IPS-18a (cell line): ENCODE measurements at regions not wholly inside any gene's neighbourhood (a gene's known extent, or its start where the extent isn't known, plus 50 kb on each side); places are given as distances from the start of the nearest gene placed in this dataset.

Experiments used
- H3K27ac ChIP-seq: one replicate; pipeline ENCODE4 v1.5.1; 2013; ENCODE audit warnings: low read length
- H3K27me3 ChIP-seq: one replicate; pipeline ENCODE4 v1.6.1; 2013; ENCODE audit warnings: mild to moderate bottlenecking, low read length; ENCODE audit not compliant: control insufficient read depth, insufficient read depth
- H3K36me3 ChIP-seq: one replicate; pipeline ENCODE4 v1.6.1; 2013; ENCODE audit warnings: low read depth, low read length; ENCODE audit not compliant: control insufficient read depth
- H3K4me1 ChIP-seq: one replicate; pipeline ENCODE4 v1.6.1; 2013; ENCODE audit warnings: low read depth, low read length; ENCODE audit not compliant: control insufficient read depth
- H3K4me3 ChIP-seq: one replicate; pipeline ENCODE4 v1.5.1; 2013; ENCODE audit warnings: low read length
- H3K9ac ChIP-seq: one replicate; pipeline ENCODE4 v1.6.1; 2013; ENCODE audit warnings: mild to moderate bottlenecking, low read length, moderate library complexity
- H3K9me3 ChIP-seq: one replicate; pipeline ENCODE4 v1.6.1; 2013; ENCODE audit warnings: low read depth, low read length; ENCODE audit not compliant: control insufficient read depth

DNA sequence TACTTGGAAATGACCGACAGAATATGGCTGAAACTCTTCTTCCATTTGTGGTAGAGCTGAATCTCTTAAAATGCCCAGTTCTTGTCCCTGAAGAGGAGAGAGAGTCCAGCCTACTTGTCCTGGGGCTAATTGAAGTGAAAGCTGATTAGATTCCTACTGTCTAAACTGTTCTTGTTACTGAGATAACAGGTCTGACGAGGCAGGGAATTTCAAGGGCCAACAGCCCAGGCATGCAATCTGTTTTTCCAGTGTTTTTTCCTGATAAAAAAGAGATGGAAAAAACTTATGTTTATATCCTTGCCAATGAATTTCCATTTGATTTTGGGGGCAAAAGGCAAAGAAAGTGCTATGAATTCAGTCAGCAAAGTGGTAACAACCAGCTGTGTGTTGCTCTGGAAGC, 195.5 kb downstream of the ETS1 start:
- no peak overlapping the region for H3K4me3 ChIP-seq
- H3K4me1 ChIP-seq: no peaks in the 10 kb centered on the region
- no peaks in the 10 kb centered on the region for H3K27me3 ChIP-seq
- no peaks in the 10 kb centered on the region for H3K36me3 ChIP-seq
- H3K9ac ChIP-seq: no peak overlapping the region
- H3K27ac ChIP-seq: no peak overlapping the region
- no peaks in the 10 kb centered on the region for H3K9me3 ChIP-seq

DNA sequence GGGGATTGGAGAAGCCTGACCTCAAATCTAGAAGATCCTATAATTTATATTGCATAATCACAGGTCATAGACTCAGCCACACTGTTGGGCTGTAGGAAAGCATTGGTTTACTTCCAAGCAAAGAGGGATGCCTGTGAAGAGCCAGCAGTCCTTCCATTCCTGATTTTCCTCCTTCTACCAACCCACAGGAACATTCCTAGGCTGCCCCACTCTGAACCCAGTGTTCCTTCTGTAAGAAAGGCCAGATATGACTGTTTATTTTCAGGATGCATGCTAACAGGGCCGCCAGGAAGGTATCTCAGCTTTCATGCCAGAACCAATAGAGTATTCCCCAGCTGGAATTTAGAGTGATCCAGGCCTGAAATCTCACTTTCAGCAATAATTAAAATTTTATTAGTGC, 197.1 kb downstream of the ETS1 start:
- Histone ChIP-seq H3K4me3 (no peak overlapping the region), H3K27ac (no peak overlapping the region), H3K36me3 (no peaks in the 10 kb centered on the region), H3K27me3 (no peaks in the 10 kb centered on the region), H3K9me3 (no peaks in the 10 kb centered on the region), H3K4me1 (no peaks in the 10 kb centered on the region), H3K9ac (no peak overlapping the region)

DNA sequence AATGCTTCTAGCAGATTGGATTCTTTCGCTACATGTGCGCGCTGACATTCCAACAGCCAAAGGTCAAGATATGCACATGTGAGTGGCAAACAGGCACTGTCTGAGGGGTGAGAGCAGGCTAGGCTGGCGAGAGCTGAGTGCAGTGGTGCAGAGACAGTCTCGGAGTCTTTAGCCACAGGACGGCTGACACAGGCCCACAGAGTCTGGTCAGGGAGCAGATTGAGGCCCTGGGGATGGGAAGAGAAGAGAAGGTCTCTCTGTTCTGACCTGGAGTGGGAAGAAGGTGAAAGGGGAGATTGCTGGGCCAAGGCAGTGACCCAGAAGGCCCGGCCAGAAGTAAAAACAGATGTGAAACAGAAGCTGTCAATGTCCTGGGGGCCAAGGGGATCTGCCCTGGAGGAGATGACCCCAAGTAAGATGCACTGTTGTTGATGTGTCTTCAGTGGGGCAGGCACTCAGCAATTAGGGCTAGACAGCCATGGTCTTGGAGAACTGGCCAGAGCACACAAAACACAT, 197.8 kb downstream of the ETS1 start:
- Histone ChIP-seq H3K36me3 (no peaks in the 10 kb centered on the region), H3K27me3 (no peaks in the 10 kb centered on the region), H3K27ac (no peak overlapping the region), H3K9me3 (no peaks in the 10 kb centered on the region), H3K4me1 (no peaks in the 10 kb centered on the region), H3K9ac (no peak overlapping the region), H3K4me3 (no peak overlapping the region)

DNA sequence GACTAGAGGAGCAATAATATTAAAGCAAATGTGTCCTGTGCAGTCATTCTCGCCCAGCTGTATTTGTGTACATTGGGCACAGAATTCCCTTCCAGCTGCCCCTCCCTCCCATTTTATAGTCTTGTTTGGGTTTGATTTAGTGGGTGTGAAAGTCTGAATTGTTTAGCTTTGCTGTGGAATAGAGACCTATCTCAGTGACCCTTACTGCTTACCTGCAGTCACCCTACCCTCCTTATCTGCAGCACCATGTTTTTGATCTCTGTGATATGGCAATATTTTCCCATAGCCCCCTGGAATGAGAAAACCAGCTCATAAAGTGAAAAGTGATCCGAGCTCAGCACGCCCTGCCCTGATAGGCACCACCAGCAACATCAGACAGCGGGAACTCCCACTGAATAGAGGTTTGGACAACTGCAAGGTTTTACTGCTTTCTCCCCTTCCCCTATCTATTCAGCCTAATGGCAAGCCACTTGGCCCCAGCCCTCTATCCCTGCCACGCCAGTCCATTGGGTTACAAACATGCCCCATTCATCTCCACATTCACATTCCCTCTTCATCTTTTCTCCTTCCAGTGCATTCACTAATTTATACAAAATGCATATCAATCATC, 199.0 kb downstream of the ETS1 start:
- no peaks in the 10 kb centered on the region for H3K36me3 ChIP-seq
- H3K27ac ChIP-seq: no peak overlapping the region
- no peaks in the 10 kb centered on the region for H3K27me3 ChIP-seq
- no peak overlapping the region for H3K4me3 ChIP-seq
- H3K4me1 ChIP-seq: no peaks in the 10 kb centered on the region
- no peak overlapping the region for H3K9ac ChIP-seq
- H3K9me3 ChIP-seq: no peaks in the 10 kb centered on the region

DNA sequence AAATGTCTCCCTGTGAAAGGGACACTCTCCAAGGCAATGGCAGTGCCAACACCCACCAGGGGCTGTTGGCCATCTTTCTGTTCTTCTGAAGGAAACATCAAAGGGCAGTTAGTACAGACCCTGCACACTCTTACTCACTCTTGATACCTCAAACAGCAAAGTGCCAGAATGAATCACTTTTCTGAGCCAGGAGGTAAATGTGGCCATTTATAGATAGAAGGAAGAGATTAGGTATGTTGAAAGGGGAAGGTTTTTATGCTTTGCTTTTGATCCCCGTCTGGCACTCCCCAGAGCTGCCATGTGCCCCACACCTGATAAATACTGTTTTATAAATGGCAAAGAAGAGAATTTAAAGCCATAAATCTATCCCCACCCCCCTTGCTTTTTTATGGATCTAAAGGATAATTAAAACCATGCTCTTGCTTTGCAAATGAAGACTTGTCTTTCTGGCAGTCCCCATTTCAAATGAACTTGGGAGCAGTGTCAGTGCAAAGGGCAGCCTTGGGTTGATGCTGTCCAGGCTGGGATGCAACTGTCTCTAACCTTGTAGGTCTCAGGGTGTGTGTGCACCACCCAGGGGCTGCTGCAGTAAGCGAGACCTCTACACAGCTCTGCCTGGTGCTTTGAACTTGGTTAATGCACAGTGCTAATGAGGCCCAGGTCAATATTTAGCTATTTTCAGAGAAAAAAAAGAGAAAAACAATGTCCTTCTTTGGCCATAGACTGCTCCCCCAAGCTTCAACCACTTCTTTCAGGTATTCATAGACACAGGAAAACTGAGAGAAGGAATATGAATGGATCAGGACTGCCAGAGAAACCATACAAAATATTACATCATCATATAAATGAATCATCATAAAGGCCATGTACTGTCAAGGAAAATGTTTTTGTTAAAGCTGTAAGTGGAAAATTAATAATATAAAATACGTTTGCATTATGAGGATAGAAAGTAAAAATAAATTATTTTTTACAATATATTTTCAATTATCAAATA, 207.5 kb downstream of the ETS1 start:
- no peaks in the 10 kb centered on the region for H3K27me3 ChIP-seq
- H3K36me3 ChIP-seq: no peaks in the 10 kb centered on the region
- no peak overlapping the region for H3K4me3 ChIP-seq
- H3K4me1 ChIP-seq: peaks cover 2% of the 10 kb centered on the region
- H3K27ac ChIP-seq: no peak overlapping the region
- H3K9me3 ChIP-seq: no peaks in the 10 kb centered on the region
- no peak overlapping the region for H3K9ac ChIP-seq

DNA sequence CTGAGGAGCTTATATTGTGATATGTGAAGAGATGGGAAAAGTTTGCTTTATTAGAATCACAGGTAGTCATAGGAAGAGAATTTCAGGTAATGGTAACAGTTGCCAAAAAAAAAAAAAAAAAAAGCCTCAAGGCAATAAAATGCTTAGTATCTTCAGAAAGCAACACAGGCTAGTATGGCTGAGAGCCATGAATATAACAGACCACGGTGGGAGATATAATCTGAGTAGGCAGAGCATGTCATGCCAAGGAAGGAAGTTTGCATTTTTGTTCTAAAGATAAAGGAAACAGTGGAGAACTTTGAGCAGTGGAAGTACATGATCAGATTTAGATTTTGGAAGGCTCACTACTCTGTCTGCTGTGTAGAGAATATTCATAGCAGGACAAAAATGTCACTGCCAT, 211.4 kb downstream of the ETS1 start:
- Histone ChIP-seq H3K4me3 (no peak overlapping the region), H3K9me3 (no peaks in the 10 kb centered on the region), H3K36me3 (no peaks in the 10 kb centered on the region), H3K27ac (no peak overlapping the region), H3K9ac (no peak overlapping the region), H3K4me1 (no peaks in the 10 kb centered on the region), H3K27me3 (no peaks in the 10 kb centered on the region)

DNA sequence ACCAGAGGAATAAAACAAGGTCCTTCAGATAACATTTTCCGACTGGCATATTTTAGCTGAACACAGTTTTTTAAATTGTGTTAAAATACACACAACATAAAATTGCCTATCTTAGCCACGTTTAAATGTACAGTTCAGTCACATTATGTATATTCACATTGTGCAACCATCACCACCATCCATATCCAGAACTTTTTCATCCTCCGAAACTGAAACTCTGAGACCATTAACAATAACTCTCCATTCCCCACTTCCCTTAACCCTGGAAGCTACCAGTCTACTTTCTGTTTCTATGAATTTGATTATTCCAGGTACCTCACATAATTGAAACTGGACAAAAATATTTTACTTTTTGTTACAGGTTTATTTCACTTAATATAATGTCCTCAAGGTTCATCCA, 213.3 kb downstream of the ETS1 start:
- no peaks in the 10 kb centered on the region for H3K36me3 ChIP-seq

DNA sequence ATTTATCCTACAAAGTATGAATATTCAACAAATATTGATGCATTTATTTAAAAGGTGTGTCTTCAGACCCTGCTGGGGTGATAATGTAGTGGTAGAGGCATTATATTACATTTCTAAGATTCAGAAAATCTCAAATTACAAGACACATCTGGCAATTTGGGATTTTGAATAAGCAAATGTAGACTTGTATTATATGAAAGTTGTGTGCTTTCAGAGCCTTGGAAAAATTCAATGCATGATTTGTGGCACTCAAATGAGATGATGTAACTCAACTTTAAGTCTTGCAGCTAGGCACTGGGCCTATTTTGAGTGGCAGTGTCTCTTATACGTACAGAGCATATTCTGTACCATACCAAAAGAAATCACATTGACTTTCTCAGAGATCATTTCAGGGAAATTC, 214.4 kb downstream of the ETS1 start:
- Histone ChIP-seq H3K27me3 (no peaks in the 10 kb centered on the region), H3K4me3 (no peak overlapping the region), H3K27ac (no peak overlapping the region), H3K36me3 (no peaks in the 10 kb centered on the region), H3K4me1 (no peaks in the 10 kb centered on the region), H3K9me3 (no peaks in the 10 kb centered on the region), H3K9ac (no peak overlapping the region)

More for the DNA sequence above, 213.3 kb downstream of the ETS1 start:
- Histone ChIP-seq H3K4me1 (no peaks in the 10 kb centered on the region), H3K27me3 (no peaks in the 10 kb centered on the region), H3K27ac (no peak overlapping the region), H3K4me3 (no peak overlapping the region), H3K9ac (no peak overlapping the region), H3K9me3 (no peaks in the 10 kb centered on the region)

DNA sequence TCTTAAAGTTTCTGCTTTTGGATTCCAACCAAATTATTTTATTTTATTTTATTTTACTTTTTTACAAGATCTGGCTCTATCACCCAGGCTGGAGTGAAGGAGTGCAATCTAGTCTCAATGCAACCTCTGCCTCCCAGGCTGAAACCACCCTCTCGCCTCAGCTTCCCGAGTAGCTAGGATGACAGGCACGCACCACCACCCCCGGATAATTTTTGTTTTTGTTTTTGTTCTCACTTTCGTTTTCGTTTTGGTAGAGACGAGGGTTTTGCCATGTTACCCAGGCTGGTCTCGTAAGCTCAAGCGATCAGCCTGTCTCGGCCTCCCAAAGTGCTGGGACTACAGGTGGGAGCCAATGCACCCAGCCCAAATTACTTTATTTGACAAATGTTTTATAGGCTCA, 219.8 kb downstream of the ETS1 start:
- no peaks in the 10 kb centered on the region for H3K4me1 ChIP-seq
- no peaks in the 10 kb centered on the region for H3K27me3 ChIP-seq
- no peak overlapping the region for H3K4me3 ChIP-seq
- H3K9me3 ChIP-seq: no peaks in the 10 kb centered on the region
- no peaks in the 10 kb centered on the region for H3K36me3 ChIP-seq
- H3K9ac ChIP-seq: no peak overlapping the region
- H3K27ac ChIP-seq: no peak overlapping the region

DNA sequence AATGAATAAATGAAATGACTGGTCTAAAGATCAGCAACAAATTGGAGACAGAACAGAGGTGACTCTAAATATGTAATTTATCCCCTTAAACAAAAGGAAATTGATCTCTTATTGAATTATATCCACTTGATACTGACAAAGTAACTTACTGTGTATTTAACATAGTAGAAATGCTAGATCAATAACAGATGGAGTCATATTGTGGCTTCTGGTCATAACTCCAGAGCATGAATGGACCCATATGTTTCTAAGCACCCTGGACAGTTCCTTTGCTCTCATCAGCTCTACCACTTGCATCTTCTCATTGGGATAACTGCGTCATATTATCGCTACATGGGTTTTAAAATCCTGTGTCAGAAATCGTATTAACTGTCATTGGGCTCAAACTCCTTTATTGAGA, 222.3 kb downstream of the ETS1 start:
- no peak overlapping the region for H3K9ac ChIP-seq
- no peaks in the 10 kb centered on the region for H3K4me1 ChIP-seq
- no peaks in the 10 kb centered on the region for H3K9me3 ChIP-seq
- H3K36me3 ChIP-seq: no peaks in the 10 kb centered on the region
- no peak overlapping the region for H3K27ac ChIP-seq
- H3K4me3 ChIP-seq: no peak overlapping the region
- no peaks in the 10 kb centered on the region for H3K27me3 ChIP-seq

DNA sequence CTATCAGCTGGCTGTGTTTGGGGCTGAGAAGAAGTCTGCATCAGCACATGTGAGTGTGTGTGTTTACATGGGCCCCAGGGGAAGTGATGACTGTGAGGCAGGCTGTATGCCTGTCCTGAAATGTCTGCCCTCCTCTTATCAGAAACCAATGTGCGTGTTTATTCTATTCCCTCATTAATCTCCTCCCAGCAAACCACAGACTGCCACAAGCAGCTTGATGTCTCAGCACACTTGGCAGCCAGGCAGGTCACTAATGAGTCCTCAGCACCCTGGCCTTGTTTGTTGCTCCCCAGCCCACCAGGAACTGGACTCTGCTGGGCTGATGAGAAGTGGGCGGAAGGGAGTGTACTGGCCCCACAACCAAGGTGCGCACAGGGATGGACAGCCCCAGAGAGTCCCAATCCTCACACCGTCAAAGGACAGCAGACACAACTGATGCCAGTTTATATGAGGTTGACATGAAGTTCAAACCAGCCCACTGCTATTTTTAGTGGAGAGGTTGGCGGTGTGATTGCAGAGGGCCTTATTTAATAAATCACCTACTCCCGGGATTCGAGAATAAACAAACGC, 225.8 kb downstream of the ETS1 start:
- H3K9ac ChIP-seq: no peak overlapping the region
- no peak overlapping the region for H3K27ac ChIP-seq
- no peaks in the 10 kb centered on the region for H3K27me3 ChIP-seq

More for the DNA sequence above, 225.8 kb downstream of the ETS1 start:
- Histone ChIP-seq H3K9me3 (no peaks in the 10 kb centered on the region), H3K4me3 (no peak overlapping the region), H3K36me3 (no peaks in the 10 kb centered on the region), H3K4me1 (no peaks in the 10 kb centered on the region)
